NB4 (cell line): ENCODE measurements at regions not wholly inside any gene's neighbourhood (a gene's known extent, or its start where the extent isn't known, plus 50 kb on each side); places are given as distances from the start of the nearest gene placed in this dataset.

Experiments used
- DNase-seq: peaks from one replicate; pipeline ENCODE4 v3.0.0; 2010; ENCODE audit warnings: low read depth
- H3K4me3 ChIP-seq: one replicate; pipeline ENCODE4 v1.5.1; 2011; ENCODE audit warnings: mild to moderate bottlenecking, low read depth, low read length, moderate library complexity
- CTCF ChIP-seq: IDR thresholded peaks from one replicate; pipeline ENCODE4 v1.5.1; 2012; ENCODE audit warnings: low read depth, low read length
- MYC ChIP-seq: IDR thresholded peaks from 2 replicates; pipeline ENCODE4 v1.6.1; 2011; ENCODE audit warnings: low read depth, low read length
- POLR2A ChIP-seq: IDR thresholded peaks from 2 replicates; pipeline ENCODE4 v1.6.1; 2011; ENCODE audit warnings: mild to moderate bottlenecking; ENCODE audit not compliant: insufficient read length; ENCODE audit errors: extremely low read depth
- TF ChIP-seq, protein P1 (sequence below): IDR thresholded peaks from 2 replicates; pipeline ENCODE4 v1.6.1; 2011; ENCODE audit warnings: low read depth, low read length

DNA sequence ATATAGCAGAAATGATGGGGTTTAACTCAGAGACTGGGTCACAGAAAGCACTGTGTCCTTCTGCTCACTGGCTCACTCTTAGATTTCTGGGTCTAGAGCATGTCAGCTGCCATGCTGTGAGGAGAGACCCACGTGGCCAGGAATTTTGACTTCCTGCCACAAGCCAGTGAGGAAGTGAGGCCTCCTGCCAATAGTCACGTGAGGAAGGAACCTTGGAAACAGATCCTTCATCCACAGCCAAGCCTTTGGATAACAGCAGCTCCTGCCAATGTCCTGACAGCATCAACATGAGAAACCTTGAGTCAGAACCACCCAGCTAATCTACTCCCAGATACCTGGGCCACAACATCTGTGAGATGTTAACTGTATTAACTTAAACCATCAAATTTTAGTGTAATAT, 114.5 kb upstream of the PLPPR5 start:
- TF ChIP-seq, protein P1, sequence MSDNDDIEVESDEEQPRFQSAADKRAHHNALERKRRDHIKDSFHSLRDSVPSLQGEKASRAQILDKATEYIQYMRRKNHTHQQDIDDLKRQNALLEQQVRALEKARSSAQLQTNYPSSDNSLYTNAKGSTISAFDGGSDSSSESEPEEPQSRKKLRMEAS: no peak
- no peak for TF ChIP-seq MYC
- no peak for TF ChIP-seq CTCF
- no peak for TF ChIP-seq POLR2A
- H3K4me3 ChIP-seq: no peak overlapping the region
- no peak for DNase-seq

DNA sequence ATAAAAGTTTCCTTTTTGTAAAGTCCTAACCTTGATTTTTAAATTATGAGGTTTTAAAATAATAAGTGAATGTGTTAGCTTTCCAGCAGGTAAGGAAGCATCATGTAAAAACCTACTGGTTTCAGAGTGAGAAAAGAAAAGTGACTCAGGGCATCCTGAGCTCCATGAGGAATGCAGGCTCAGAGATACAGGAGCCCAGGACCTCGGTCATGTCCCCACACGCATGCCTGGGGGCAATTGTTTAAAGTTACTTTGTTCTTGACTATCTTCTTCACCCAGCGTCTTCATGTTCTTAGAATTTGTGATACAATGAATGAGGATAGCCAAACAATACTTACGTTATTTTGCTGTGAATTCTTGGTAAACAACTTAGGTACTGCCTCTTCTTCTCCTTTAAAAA, 117.4 kb upstream of the PLPPR5 start:
- DNase-seq: no peak
- TF ChIP-seq, protein P1: no peak
- TF ChIP-seq MYC (no peak), POLR2A (no peak), CTCF (no peak)
- H3K4me3 ChIP-seq: no peak overlapping the region

DNA sequence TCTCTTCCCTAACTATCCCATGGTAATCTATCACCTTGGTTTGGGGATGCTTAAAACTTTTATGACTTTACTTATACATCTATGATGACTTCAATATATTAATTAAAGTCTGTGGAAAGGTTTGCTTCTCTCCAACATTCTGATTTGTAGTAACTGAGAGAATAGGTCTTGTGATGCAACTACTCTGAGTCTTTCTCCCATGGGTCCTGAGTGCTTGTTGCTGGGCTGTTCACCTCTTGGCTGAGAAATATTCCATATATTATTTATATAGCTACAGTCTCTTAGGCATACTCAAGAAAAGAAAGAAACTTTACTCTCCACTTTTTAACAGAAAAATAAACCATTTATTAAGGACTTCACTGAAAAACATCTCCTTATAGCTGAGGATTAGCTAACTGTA, 119.3 kb upstream of the PLPPR5 start:
- no peak for DNase-seq
- H3K4me3 ChIP-seq: no peak overlapping the region
- no peak for TF ChIP-seq CTCF
- no peak for TF ChIP-seq POLR2A
- TF ChIP-seq, protein P1: no peak
- TF ChIP-seq MYC: no peak

- no peak overlapping the region for H3K4me3 ChIP-seq
- no peak for DNase-seq
- TF ChIP-seq CTCF (no peak), MYC (no peak), POLR2A (no peak)
- TF ChIP-seq, protein P1: no peak
Measured at GRCh38 chr1:99131546-99131945, 126.9 kb upstream of the PLPPR5 start.

DNA sequence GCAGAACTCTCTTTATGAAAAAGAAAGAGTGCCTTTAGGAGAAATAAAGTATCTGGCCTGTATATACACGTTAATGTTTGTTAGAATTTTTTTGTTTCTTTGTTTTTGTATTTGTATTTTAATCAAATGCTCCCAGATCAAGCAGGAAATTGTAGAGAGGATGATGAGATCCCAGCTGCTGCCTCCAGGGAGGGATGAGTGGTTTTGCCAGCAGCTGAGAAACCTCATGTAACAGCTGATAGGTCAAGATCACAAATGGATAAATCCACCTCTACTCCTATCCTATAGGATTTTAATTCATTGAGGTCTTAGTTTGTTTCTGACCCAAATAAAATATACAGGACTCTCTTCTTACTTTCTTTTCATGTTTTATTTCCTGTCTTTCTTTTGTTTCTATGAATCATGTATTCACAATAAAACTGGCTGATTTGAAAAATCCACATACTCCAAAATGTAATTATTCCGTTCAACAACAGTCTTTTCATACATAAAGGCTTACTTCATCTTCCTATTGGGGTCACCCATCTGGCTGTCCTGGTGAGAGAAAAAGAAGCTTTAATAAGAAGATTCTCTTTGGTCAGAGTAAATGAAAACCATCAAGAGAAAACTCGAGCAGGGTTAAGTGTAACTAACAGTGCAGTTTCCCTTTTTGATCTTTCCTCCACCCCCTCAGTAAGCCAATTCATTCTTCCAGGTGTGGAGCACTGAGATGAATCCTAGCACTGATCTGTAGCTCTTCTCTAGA, 129.3 kb upstream of the PLPPR5 start:
- TF ChIP-seq POLR2A: no peak
- no peak for TF ChIP-seq MYC
- no peak overlapping the region for H3K4me3 ChIP-seq
- no peak for DNase-seq

GRCh38 chr1:99137554-99138206, 126.6 kb upstream of the PLPPR4 start:
- TF ChIP-seq CTCF (no peak), POLR2A (no peak)
- no peak for DNase-seq
- no peak overlapping the region for H3K4me3 ChIP-seq
